Nephron progenitor cell (in vitro differentiated cells): ENCODE measurements at regions not wholly inside any gene's neighbourhood (a gene's known extent, or its start where the extent isn't known, plus 50 kb on each side); places are given as distances from the start of the nearest gene placed in this dataset.
"Not testable (repeated sequence)": the region's sequence is repeated elsewhere in the genome, so short reads cannot be mapped to it uniquely, and the experiment has no call there.

ENCODE experiments used
- DNase-seq: peaks from one replicate; pipeline ENCODE4 v3.0.0; 2021
- H3K27ac Mint-ChIP-seq: 2 replicates; pipeline ENCODE4 v1.8.0; 2021; ENCODE audit warnings: mild to moderate bottlenecking, moderate library complexity, mixed read lengths
- H3K27me3 Mint-ChIP-seq: 2 replicates; pipeline ENCODE4 v1.8.0; 2021; ENCODE audit warnings: mild to moderate bottlenecking, low read depth, mixed read lengths; ENCODE audit not compliant: poor library complexity
- H3K36me3 Mint-ChIP-seq: 2 replicates; pipeline ENCODE4 v1.8.0; 2021; ENCODE audit warnings: low read depth, mixed read lengths
- H3K4me1 Mint-ChIP-seq: 2 replicates; pipeline ENCODE4 v1.8.0; 2021; ENCODE audit warnings: mixed read lengths
- H3K4me3 Mint-ChIP-seq: 2 replicates; pipeline ENCODE4 v1.8.0; 2021; ENCODE audit warnings: mild to moderate bottlenecking, moderate library complexity, mixed read lengths
- H3K9me3 Mint-ChIP-seq: 2 replicates; pipeline ENCODE4 v1.8.0; 2021; ENCODE audit warnings: mild to moderate bottlenecking, moderate library complexity, mixed read lengths
- TF ChIP-seq, protein P1 (sequence below): fragments of 200-600 bp; sonication (generic); IDR thresholded peaks from 2 replicates; pipeline ENCODE4 v1.5.0; 2021; ENCODE audit warnings: antibody characterized with exemption

DNA sequence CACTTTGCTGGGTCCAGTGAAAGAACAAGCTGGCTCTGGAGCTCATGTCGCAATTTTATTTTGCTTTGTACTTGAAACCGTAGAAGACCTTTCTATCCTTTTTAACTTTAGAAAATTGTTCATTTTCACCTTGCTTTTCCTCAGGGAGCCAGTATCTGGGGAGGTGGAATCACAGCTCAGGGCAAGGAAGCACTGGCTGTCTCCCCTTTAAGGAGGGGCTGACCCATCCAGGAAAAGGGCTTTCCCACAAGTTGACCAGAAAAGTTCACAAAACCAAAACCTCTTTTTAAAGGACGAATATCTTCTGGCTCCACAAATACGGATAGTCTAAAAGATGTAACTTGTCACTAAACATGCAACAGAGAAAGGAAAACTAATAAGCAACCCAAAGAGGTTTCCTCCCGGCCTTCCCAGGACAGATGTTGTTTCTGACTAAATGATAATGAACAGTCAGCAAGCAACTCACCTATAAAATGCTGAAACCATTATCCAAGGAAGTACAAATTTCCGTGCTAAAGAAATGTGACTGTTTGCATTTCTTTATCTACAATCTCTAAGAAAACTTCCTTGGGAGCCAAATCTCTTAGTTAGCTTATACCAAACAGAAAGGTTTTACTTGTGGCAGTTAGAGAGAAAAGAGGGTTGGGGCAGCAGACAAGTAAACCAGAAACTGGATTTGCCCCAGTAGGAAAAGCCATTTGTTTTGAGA lies 278.2 kb downstream of the PLK2 start:
- TF ChIP-seq, protein P1, sequence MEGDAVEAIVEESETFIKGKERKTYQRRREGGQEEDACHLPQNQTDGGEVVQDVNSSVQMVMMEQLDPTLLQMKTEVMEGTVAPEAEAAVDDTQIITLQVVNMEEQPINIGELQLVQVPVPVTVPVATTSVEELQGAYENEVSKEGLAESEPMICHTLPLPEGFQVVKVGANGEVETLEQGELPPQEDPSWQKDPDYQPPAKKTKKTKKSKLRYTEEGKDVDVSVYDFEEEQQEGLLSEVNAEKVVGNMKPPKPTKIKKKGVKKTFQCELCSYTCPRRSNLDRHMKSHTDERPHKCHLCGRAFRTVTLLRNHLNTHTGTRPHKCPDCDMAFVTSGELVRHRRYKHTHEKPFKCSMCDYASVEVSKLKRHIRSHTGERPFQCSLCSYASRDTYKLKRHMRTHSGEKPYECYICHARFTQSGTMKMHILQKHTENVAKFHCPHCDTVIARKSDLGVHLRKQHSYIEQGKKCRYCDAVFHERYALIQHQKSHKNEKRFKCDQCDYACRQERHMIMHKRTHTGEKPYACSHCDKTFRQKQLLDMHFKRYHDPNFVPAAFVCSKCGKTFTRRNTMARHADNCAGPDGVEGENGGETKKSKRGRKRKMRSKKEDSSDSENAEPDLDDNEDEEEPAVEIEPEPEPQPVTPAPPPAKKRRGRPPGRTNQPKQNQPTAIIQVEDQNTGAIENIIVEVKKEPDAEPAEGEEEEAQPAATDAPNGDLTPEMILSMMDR = no peak
- H3K27ac Mint-ChIP-seq = no peak overlapping the region
- peaks cover 12% of the 10 kb centered on the region for H3K4me1 Mint-ChIP-seq
- no peaks in the 10 kb centered on the region for H3K27me3 Mint-ChIP-seq
- H3K4me3 Mint-ChIP-seq = no peak overlapping the region
- no peak for DNase-seq
- no peaks in the 10 kb centered on the region for H3K36me3 Mint-ChIP-seq
- H3K9me3 Mint-ChIP-seq = no peaks in the 10 kb centered on the region

DNA sequence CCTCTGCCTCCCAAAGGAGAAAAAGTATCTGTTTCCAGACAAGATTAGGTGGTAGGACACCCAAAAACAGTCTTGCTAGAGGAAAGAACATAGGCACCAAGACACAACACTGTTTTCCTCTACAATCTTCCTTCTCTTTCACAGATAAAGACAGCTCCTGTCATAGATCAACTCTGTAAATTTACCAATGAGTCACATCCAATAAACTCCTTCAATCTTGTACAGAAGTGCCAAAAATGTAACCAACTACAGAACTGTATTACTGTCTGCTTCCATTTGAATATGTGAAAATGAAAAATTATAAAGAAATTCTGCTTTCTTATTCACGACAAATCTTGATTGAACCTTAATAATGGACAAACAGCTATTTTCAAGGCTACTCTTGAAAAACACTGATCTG lies 286.9 kb downstream of the PLK2 start:
- Mint-ChIP-seq H3K4me3 (no peak overlapping the region), H3K36me3 (no peaks in the 10 kb centered on the region), H3K27me3 (no peaks in the 10 kb centered on the region), H3K9me3 (peaks cover 3% of the 10 kb centered on the region), H3K27ac (no peak overlapping the region), H3K4me1 (no peaks in the 10 kb centered on the region)
- no peak for DNase-seq
- TF ChIP-seq, protein P1 = no peak

DNA sequence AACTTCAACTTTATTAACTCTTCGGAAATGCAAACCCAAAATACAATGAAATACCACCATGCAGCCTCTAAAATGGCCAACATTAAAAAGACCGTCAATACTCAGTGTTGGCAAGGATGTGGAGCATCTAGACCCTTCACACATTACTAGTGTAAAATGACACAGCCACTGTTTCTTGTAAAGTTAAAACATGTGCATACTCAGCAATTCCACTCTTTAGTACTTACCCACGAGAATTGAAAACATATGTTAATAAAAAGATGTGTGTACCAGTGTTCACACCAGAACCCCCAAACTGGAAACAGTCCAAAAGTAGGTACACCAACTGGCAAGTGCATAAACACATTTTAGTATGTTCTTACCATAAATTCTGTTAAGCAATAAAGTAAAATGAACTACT lies 294.7 kb downstream of the PLK2 start:
- TF ChIP-seq, protein P1 = no peak
- no peak for DNase-seq
- H3K27me3 Mint-ChIP-seq = no peaks in the 10 kb centered on the region
- no peak overlapping the region for H3K4me3 Mint-ChIP-seq
- no peak overlapping the region for H3K27ac Mint-ChIP-seq
- H3K36me3 Mint-ChIP-seq = no peaks in the 10 kb centered on the region
- peaks cover 22% of the 10 kb centered on the region for H3K9me3 Mint-ChIP-seq
- H3K4me1 Mint-ChIP-seq = no peaks in the 10 kb centered on the region

DNA sequence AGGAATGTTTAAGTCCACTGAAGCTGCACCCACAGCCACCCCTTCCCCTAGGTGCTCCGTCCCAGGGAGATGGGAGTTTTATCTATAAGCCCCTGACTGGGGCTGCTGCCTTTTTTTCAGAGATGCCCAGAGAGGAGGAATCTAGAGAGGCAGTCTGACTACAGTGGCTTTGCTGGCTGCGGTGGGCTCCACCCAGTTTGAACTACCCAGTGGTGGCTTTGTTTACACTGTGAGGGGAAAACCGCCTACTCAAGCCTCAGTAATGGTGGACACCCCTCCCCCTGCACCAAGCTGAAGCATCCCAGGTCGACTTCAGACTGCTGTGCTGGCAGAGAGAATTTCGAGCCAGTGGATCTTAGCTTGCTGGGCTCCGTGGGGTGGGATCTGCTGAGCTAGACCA lies 298.0 kb downstream of the PLK2 start:
- H3K4me3 Mint-ChIP-seq, DNase-seq, H3K36me3 Mint-ChIP-seq, H3K27ac Mint-ChIP-seq, H3K4me1 Mint-ChIP-seq, H3K27me3 Mint-ChIP-seq: not testable (repeated sequence)
- peaks cover 14% of the 10 kb centered on the region for H3K9me3 Mint-ChIP-seq

DNA sequence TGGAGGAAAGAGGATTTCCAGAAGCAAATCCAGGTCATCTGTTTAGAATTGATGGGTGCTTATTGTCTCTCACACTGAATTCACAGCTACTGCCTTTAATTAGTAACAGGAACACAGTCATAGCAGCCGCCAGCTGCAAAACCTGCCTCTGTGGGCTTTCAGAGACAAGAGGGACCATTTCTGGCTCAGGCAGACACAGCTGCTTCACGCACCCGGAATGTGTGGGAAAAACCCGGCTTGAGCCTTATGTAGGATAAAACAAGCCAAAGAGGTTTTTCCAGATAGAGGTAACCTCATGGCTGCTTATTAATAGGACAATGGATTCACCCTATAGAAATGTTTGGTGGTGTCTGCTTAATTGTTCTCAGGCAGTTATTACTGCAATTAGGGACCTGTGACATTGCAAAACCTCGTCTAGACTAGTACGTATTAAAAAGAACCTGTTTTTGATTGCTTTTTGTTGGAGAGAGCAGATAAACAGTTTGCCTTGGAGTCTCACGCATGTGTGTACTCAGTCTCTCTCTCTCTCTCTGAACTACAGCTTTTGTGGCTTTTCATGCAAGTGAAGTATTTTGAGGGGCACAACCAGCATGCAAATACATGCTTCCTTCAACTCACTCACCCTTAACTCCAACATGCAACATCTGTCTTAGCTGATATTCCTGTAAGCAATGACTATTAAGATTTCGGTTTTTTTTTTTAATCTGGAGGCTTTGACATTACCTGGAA lies 302.7 kb downstream of the PLK2 start:
- Mint-ChIP-seq H3K27me3 (no peaks in the 10 kb centered on the region), H3K27ac (no peak overlapping the region), H3K36me3 (peaks cover 4% of the 10 kb centered on the region), H3K4me3 (no peak overlapping the region), H3K9me3 (peaks cover 19% of the 10 kb centered on the region), H3K4me1 (peaks cover 7% of the 10 kb centered on the region)
- TF ChIP-seq, protein P1 = no peak
- no peak for DNase-seq

DNA sequence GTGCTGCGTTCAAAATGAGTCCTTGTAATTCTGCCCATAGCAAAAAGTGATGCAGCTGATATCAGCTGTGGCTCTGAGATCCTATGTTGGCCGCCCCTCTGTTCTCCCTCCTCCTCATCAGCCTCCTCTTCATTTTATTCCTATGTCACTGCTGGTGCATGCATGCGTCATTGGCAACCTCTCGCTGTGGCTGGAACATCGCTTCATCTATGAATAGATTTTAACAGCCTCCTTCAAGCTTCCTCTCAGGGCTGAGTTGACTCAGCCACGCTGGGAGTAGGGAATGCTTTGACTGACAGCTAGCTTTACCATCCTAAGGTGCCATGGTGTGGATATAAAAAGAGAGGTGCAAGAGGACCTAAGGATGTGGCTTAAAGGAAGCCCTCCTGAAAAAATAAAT lies 303.5 kb downstream of the PLK2 start:
- Mint-ChIP-seq H3K27me3 (no peaks in the 10 kb centered on the region), H3K27ac (peak overlapping the region; percentile 22), H3K4me1 (peaks cover 7% of the 10 kb centered on the region), H3K36me3 (peaks cover 7% of the 10 kb centered on the region), H3K4me3 (no peak overlapping the region), H3K9me3 (peaks cover 22% of the 10 kb centered on the region)
- TF ChIP-seq, protein P1 = no peak
- DNase-seq = no peak
